ENCODE measurements at regions not wholly inside any gene's neighbourhood (a gene's known extent, or its start where the extent isn't known, plus 50 kb on each side); places are given as distances from the start of the nearest gene placed in this dataset.

DNA sequence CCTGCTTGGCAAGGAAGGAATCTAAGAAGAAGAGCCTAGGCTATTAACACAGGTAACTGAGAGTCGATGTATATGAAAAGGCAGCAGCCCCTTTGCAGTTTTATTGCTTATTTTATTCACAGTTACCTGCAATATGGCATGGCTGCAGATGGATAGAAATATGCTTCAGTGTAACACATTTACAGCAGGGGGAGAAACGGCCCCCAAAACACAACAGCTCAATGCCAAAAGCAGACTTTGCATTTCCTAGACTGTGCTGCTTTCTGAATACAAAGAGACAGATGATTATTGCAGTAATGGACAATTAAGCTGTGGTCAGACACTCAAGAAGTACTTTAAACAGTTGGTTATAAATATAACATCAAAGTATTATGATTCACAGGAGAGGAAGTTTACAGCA lies 108.0 kb upstream of the CDH13 start:
- H3K4me1 ChIP-seq (ENCODE audit: insufficient read depth, poor library complexity, severe bottlenecking): no peaks in the 10 kb centered on the region
- no peaks in the 10 kb centered on the region for H3K36me3 ChIP-seq (ENCODE audit: low read depth)
- TF ChIP-seq, protein P1, sequence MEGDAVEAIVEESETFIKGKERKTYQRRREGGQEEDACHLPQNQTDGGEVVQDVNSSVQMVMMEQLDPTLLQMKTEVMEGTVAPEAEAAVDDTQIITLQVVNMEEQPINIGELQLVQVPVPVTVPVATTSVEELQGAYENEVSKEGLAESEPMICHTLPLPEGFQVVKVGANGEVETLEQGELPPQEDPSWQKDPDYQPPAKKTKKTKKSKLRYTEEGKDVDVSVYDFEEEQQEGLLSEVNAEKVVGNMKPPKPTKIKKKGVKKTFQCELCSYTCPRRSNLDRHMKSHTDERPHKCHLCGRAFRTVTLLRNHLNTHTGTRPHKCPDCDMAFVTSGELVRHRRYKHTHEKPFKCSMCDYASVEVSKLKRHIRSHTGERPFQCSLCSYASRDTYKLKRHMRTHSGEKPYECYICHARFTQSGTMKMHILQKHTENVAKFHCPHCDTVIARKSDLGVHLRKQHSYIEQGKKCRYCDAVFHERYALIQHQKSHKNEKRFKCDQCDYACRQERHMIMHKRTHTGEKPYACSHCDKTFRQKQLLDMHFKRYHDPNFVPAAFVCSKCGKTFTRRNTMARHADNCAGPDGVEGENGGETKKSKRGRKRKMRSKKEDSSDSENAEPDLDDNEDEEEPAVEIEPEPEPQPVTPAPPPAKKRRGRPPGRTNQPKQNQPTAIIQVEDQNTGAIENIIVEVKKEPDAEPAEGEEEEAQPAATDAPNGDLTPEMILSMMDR (IDR thresholded peaks at IDR 0.05; ENCODE audit: poor library complexity, severe bottlenecking): no peak
- H3K9me3 ChIP-seq (ENCODE audit: severe bottlenecking): no peaks in the 10 kb centered on the region
- no peak overlapping the region for H3K4me3 ChIP-seq (ENCODE audit: severe bottlenecking)
- peaks cover 23% of the 10 kb centered on the region for H3K27me3 ChIP-seq (ENCODE audit: insufficient read depth, poor library complexity, severe bottlenecking)
- DNase-seq (ENCODE audit: low spot score): no peak
- H3K27ac ChIP-seq (ENCODE audit: poor library complexity, severe bottlenecking): no peak overlapping the region
- no peak for ATAC-seq (ENCODE audit: low read depth)

DNA sequence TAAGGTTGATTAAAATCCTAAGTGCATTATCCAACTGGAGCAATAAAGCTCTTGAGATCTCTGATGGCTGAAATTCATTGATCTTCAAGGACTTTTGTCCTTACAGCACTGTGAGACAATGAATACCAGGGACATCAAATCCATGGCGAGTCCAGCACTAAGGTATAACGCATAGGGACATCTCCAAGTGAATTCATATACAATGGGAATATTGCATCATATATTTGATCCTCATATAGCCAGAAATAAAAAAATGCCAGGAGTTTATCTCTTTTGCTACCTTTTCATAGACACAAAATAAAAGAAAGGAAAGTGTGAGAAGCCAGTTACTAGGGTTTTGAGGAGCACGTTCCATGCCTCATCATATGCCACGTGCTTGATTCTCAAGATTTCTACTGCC lies 112.5 kb upstream of the CDH13 start:
- H3K9me3 ChIP-seq (ENCODE audit: severe bottlenecking): no peaks in the 10 kb centered on the region
- ATAC-seq (ENCODE audit: low read depth) (no peak), DNase-seq (ENCODE audit: low spot score) (no peak)
- H3K4me3 ChIP-seq (ENCODE audit: severe bottlenecking): no peak overlapping the region
- H3K27me3 ChIP-seq (ENCODE audit: insufficient read depth, poor library complexity, severe bottlenecking): peaks cover 22% of the 10 kb centered on the region
- H3K4me1 ChIP-seq (ENCODE audit: insufficient read depth, poor library complexity, severe bottlenecking): no peaks in the 10 kb centered on the region
- TF ChIP-seq, protein P1 (IDR thresholded peaks at IDR 0.05; ENCODE audit: poor library complexity, severe bottlenecking): no peak
- H3K36me3 ChIP-seq (ENCODE audit: low read depth): no peaks in the 10 kb centered on the region
- no peak overlapping the region for H3K27ac ChIP-seq (ENCODE audit: poor library complexity, severe bottlenecking)

DNA sequence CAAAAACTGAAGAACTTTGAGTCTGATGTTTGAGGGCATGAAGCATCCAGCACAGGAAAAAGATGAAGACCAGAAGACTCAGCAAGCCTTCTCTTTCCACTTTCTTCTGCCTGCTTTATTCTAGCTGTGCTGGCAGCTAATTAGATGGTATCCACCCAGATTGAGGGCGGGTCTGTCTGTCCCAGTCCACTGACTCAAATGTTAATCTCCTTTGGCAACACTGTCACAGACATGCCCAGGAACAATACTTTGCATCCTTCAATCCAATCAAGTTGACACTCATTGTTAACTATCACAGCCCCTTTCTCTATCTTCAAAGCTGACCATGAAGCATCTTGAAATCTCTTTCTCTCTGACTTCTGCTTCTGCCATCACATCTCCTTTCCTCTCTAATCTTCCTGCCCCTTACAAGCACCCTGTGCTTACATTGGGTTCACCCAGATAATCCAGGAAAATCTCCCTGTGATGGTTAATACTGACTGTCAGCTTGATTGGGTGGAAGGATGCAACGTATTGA lies 115.9 kb upstream of the CDH13 start:
- ATAC-seq (ENCODE audit: low read depth) (no peak), DNase-seq (ENCODE audit: low spot score) (no peak)
- Histone ChIP-seq H3K36me3 (ENCODE audit: low read depth) (no peaks in the 10 kb centered on the region), H3K27ac (ENCODE audit: poor library complexity, severe bottlenecking) (no peak overlapping the region), H3K9me3 (ENCODE audit: severe bottlenecking) (no peaks in the 10 kb centered on the region), H3K27me3 (ENCODE audit: insufficient read depth, poor library complexity, severe bottlenecking) (peaks cover 13% of the 10 kb centered on the region), H3K4me1 (ENCODE audit: insufficient read depth, poor library complexity, severe bottlenecking) (no peaks in the 10 kb centered on the region), H3K4me3 (ENCODE audit: severe bottlenecking) (no peak overlapping the region)
- TF ChIP-seq, protein P1 (IDR thresholded peaks at IDR 0.05; ENCODE audit: poor library complexity, severe bottlenecking): no peak

DNA sequence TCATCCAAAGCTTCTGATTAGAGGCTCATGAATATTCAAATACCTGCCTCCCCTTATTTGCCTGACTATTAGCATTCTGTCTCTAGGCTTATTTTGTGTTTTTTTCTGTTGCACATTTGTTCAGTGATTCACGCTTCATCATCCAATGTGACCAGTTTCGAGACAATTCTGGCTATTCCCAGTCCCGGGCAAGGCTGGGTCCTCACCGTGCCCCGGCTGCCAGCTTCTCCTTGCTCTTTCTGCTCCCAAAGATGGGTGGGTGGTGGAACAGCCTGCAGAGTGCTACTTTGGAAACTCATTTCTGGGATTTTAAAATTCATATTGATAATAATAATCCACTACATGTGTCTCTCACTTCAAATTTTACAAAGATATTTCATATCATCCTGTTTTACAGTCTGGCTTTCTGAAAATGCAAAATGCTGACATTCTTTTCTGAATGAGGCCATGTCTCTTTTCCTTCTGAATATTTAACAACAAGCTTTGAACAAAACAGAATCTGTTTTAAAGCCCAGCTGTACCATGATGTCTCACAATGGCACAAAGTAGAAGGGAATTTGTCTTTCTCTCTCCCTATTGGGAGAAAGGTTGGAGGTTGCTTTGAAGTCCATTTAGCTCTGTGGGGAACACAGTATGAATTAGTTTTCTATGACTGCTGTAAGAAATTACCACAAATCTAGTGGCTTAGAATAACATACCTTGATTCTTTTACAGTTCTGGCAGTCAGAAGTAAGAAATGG lies 116.9 kb upstream of the CDH13 start:
- TF ChIP-seq, protein P1 (IDR thresholded peaks at IDR 0.05; ENCODE audit: poor library complexity, severe bottlenecking): no peak
- ATAC-seq (ENCODE audit: low read depth) (no peak), DNase-seq (ENCODE audit: low spot score) (no peak)

More for the DNA sequence above, 116.9 kb upstream of the CDH13 start:
- no peak overlapping the region for H3K27ac ChIP-seq (ENCODE audit: poor library complexity, severe bottlenecking)
- no peaks in the 10 kb centered on the region for H3K4me1 ChIP-seq (ENCODE audit: insufficient read depth, poor library complexity, severe bottlenecking)
- H3K4me3 ChIP-seq (ENCODE audit: severe bottlenecking): no peak overlapping the region
- peaks cover 12% of the 10 kb centered on the region for H3K27me3 ChIP-seq (ENCODE audit: insufficient read depth, poor library complexity, severe bottlenecking)
- no peaks in the 10 kb centered on the region for H3K9me3 ChIP-seq (ENCODE audit: severe bottlenecking)
- H3K36me3 ChIP-seq (ENCODE audit: low read depth): no peaks in the 10 kb centered on the region

All from RWPE2 (cell line).